HepG2 (cell line): ENCODE measurements at regions not wholly inside any gene's neighbourhood (a gene's known extent, or its start where the extent isn't known, plus 50 kb on each side); places are given as distances from the start of the nearest gene placed in this dataset.

ENCODE experiments used
- ATAC-seq: fragments of 200-7000 bp; cut with Tn5 transposase; 3 replicates; pipeline ENCODE4 v1.9.1; 2020; ENCODE audit warnings: mild to moderate bottlenecking, moderate library complexity
- BruUV-seq: library from RNA; stranded (reverse); fragments of 400-500 nt; replicated peaks from 2 replicates; lab custom pipeline; 2021; lab: Mats Ljungman, UMichigan
- CTCF ChIA-PET: fragments of 300-600 bp; formaldehyde crosslinking; extraction: SDS; loops from one replicate; lab custom pipeline; 2021; ENCODE audit warnings: low total read pairs, inconsistent platforms, low intra/inter-chr PET ratio; lab: Yijun Ruan, JAX
- POLR2A ChIA-PET: fragments of 350-600 bp; sonication (Branson Sonifier 250); formaldehyde crosslinking; loops from one replicate; lab custom pipeline; 2020; ENCODE audit warnings: antibody characterized with exemption, inconsistent platforms; lab: Yijun Ruan, JAX
- DNase-seq: peaks from one replicate; pipeline ENCODE4 v3.0.0-alpha.2; 2015; ENCODE audit warnings: low spot score
- FAIRE-seq: peaks from 3 replicates; lab custom pipeline; 2011; peaks lifted over from hg19 to GRCh38; lab: Jason Lieb, UNC
- H2AFZ ChIP-seq: one replicate; pipeline ENCODE4 v1.6.1; 2011; ENCODE audit warnings: low read length, inconsistent platforms
- H3K27ac ChIP-seq: fragments of 300-600 bp; 3 replicates; pipeline ENCODE4 v1.8.0; 2011; ENCODE audit warnings: mixed run types, mild to moderate bottlenecking, mixed read lengths, low read length, inconsistent platforms; ENCODE audit not compliant: insufficient read depth; ENCODE audit errors: extremely low read length
- H3K27me3 ChIP-seq, 2 experiments: fragments of 200-600 bp in 1 of 2; 2 replicates in 1 of 2; 3 replicates in 1 of 2; pipeline versions ENCODE4 v1.6.0 to v1.8.0; 2011; ENCODE audit warnings: low read length in 2 of 2, mild to moderate bottlenecking in 2 of 2, moderate library complexity in 2 of 2, inconsistent platforms in 1 of 2; ENCODE audit not compliant: insufficient read depth in 2 of 2, control insufficient read depth in 1 of 2
- H3K36me3 ChIP-seq, 2 experiments: fragments of 200-600 bp in 1 of 2; replicated peaks in 1 of 2; 2 replicates in 1 of 2; 3 replicates in 1 of 2; pipeline versions ENCODE4 v1.5.1 to v1.8.0; 2011; ENCODE audit warnings: low read length in 2 of 2, inconsistent platforms in 1 of 2; ENCODE audit not compliant: insufficient read depth in 2 of 2, control insufficient read depth in 1 of 2
- H3K4me1 ChIP-seq: 2 replicates; pipeline ENCODE4 v1.5.1; 2012; ENCODE audit warnings: low read length, inconsistent platforms; ENCODE audit not compliant: insufficient read depth
- H3K4me2 ChIP-seq: 2 replicates; pipeline ENCODE4 v1.6.0; 2011; ENCODE audit warnings: low read depth, low read length, inconsistent platforms
- H3K4me3 ChIP-seq, 3 experiments: fragments of 200-600 bp in 1 of 3; sonication (generic), shearing (Covaris generic) in 1 of 3; replicated peaks in 1 of 3; 2 replicates each; pipeline ENCODE4 v1.5.1; 2011 to 2016; ENCODE audit warnings: low read length in 3 of 3, inconsistent platforms in 2 of 3, low read depth in 2 of 3, mild to moderate bottlenecking in 2 of 3, control low read depth in 1 of 3, mixed read lengths in 1 of 3; ENCODE audit not compliant: insufficient read depth in 1 of 3
- H3K79me2 ChIP-seq: one replicate; pipeline ENCODE4 v1.6.1; 2011; ENCODE audit warnings: low read length, inconsistent platforms; ENCODE audit not compliant: insufficient read depth
- H3K9ac ChIP-seq: 2 replicates; pipeline ENCODE4 v1.6.0; 2011; ENCODE audit warnings: mild to moderate bottlenecking, low read depth, low read length, inconsistent platforms; ENCODE audit not compliant: insufficient read depth
- H3K9me3 ChIP-seq: 2 replicates; pipeline ENCODE4 v1.5.1; 2012; ENCODE audit warnings: mild to moderate bottlenecking, low read length
- H4K20me1 ChIP-seq: 2 replicates; pipeline ENCODE4 v1.6.0; 2011; ENCODE audit warnings: inconsistent platforms, mild to moderate bottlenecking, low read length, moderate library complexity; ENCODE audit not compliant: insufficient read depth
- IRX3 ChIP-seq: sonication (generic); formaldehyde crosslinking; IDR thresholded peaks from 2 replicates; pipeline ENCODE4 v1.8.1; 2023; ENCODE audit warnings: mild to moderate bottlenecking, low read depth, missing genetic modification reagents, borderline replicate concordance
- NCOA5 ChIP-seq: sonication (generic); formaldehyde crosslinking; IDR thresholded peaks from 2 replicates; pipeline ENCODE4 v1.4.0; 2020; ENCODE audit warnings: missing genetic modification reagents
- RFXANK ChIP-seq: IDR thresholded peaks from 2 replicates; pipeline ENCODE4 v1.6.1; 2016
- ZNF530 ChIP-seq: sonication (generic); formaldehyde crosslinking; IDR thresholded peaks from 2 replicates; pipeline ENCODE4 v1.5.0; 2020; ENCODE audit warnings: low read depth, mild to moderate bottlenecking, missing genetic modification reagents
- WGBS: methylation state at CpG from one replicate; pipeline ENCODE4 v1.1.6; 2017; ENCODE audit warnings: low lambda C conversion rate; 5-methylcytosine and 5-hydroxymethylcytosine counted together
- in situ Hi-C: cut with HindIII; loops from 2 replicates; pipeline ENCODE4 v1.10.0; 2017; ENCODE audit warnings: low pct_unique_long_range_greater_than_20kb; ENCODE audit not compliant: extremely low pct_ligation_motif_present
- intact Hi-C: fragments of 100-400 bp; cut with micrococcal nuclease; formaldehyde crosslinking; loops from one replicate; pipeline ENCODE4 v1.10.0; 2022; ENCODE audit not compliant: unreplicated experiment
- TF ChIP-seq, protein P1 (sequence below): sonication (generic); formaldehyde crosslinking; IDR thresholded peaks from 2 replicates; pipeline ENCODE4 v1.4.0; 2020; ENCODE audit warnings: missing genetic modification reagents
- TF ChIP-seq, protein P2 (sequence below): sonication (generic); formaldehyde crosslinking; IDR thresholded peaks from 2 replicates; pipeline ENCODE4 v1.5.0; 2020; ENCODE audit warnings: missing genetic modification reagents
- TF ChIP-seq, protein P3 (sequence below): sonication (generic); formaldehyde crosslinking; IDR thresholded peaks from 2 replicates; pipeline ENCODE4 v1.9.0; 2021; ENCODE audit warnings: missing genetic modification reagents, mild to moderate bottlenecking, borderline replicate concordance
- TF ChIP-seq, protein P4 (sequence below): sonication (generic); formaldehyde crosslinking; IDR thresholded peaks from 2 replicates; pipeline ENCODE4 v1.5.1; 2020; ENCODE audit warnings: missing genetic modification reagents, mild to moderate bottlenecking, borderline replicate concordance

DNA sequence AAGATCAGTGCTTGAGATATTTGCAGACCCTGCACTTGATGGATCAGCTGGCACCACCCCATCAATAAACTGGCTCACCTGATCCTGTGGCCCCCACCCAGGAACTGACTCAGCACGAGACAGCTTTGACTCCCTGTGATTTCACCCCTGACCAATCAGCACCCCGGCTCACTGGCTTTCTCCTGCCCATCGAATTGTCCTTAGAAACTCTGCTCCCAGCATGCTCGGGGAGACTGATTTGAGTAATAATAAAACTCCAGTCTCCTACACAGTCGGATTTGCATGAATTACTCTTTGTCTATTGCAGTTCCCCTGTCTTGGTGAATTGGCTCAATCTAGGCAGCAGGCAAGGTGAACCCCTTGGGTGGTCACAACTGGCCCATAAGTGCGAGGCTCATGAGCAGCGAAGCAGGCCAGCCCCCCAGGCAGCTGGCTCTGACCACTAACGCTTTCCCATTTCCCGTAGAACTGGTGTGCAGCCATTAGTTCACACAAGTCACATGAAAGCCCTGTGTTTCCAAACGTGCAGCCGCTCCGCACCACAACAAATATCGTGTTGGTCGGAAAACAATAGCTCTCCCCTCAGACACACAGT is 79.6 kb downstream of the RSPH3 start:
- no peak for DNase-seq
- no peaks in the 10 kb centered on the region for H3K9me3 ChIP-seq
- ATAC-seq, result no peak
- intact Hi-C loops (no loop called here), in situ Hi-C loops (no loop called here)
- H3K4me1 ChIP-seq, result peaks cover 12% of the 10 kb centered on the region
- no peak for FAIRE-seq
- H3K9ac ChIP-seq, result no peak overlapping the region
- BruUV-seq, result no TSS peak
- H4K20me1 ChIP-seq, result no peaks in the 10 kb centered on the region
- no peak overlapping the region for H3K27ac ChIP-seq
- no peak overlapping the region for H2AFZ ChIP-seq
- no peaks in the 10 kb centered on the region for H3K36me3 ChIP-seq
- ChIA-PET POLR2A (no interaction called here), CTCF (no interaction called here)
- H3K4me3 ChIP-seq, result no peak overlapping the region
- H3K79me2 ChIP-seq, result no peaks in the 10 kb centered on the region
- no peaks in the 10 kb centered on the region for H3K27me3 ChIP-seq
- 66% methylated on average over 14 of the region's 14 CpGs for WGBS
- H3K4me2 ChIP-seq, result no peak overlapping the region
- TF ChIP-seq, protein P1, sequence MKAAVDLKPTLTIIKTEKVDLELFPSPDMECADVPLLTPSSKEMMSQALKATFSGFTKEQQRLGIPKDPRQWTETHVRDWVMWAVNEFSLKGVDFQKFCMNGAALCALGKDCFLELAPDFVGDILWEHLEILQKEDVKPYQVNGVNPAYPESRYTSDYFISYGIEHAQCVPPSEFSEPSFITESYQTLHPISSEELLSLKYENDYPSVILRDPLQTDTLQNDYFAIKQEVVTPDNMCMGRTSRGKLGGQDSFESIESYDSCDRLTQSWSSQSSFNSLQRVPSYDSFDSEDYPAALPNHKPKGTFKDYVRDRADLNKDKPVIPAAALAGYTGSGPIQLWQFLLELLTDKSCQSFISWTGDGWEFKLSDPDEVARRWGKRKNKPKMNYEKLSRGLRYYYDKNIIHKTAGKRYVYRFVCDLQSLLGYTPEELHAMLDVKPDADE (CRISPR knock-in tag), result no peak
- TF ChIP-seq IRX3 (CRISPR knock-in tag), result no peak
- TF ChIP-seq, protein P2, sequence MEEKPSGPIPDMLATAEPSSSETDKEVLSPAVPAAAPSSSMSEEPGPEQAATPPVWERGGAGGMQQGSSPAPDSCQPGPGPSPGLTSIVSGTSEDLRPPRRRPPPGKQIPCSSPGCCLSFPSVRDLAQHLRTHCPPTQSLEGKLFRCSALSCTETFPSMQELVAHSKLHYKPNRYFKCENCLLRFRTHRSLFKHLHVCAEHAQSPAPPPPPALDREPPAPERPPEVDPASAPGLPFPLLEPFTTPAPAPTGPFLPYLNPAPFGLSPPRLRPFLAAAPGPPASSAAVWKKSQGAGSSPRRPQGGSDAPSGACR (CRISPR knock-in tag), result no peak
- TF ChIP-seq, protein P3, sequence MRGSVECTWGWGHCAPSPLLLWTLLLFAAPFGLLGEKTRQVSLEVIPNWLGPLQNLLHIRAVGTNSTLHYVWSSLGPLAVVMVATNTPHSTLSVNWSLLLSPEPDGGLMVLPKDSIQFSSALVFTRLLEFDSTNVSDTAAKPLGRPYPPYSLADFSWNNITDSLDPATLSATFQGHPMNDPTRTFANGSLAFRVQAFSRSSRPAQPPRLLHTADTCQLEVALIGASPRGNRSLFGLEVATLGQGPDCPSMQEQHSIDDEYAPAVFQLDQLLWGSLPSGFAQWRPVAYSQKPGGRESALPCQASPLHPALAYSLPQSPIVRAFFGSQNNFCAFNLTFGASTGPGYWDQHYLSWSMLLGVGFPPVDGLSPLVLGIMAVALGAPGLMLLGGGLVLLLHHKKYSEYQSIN (CRISPR knock-in tag), result no peak
- TF ChIP-seq RFXANK (CRISPR knock-in tag), result no peak
- no peak for TF ChIP-seq ZNF530 (CRISPR knock-in tag)
- no peak for TF ChIP-seq NCOA5 (CRISPR knock-in tag)
- TF ChIP-seq, protein P4, sequence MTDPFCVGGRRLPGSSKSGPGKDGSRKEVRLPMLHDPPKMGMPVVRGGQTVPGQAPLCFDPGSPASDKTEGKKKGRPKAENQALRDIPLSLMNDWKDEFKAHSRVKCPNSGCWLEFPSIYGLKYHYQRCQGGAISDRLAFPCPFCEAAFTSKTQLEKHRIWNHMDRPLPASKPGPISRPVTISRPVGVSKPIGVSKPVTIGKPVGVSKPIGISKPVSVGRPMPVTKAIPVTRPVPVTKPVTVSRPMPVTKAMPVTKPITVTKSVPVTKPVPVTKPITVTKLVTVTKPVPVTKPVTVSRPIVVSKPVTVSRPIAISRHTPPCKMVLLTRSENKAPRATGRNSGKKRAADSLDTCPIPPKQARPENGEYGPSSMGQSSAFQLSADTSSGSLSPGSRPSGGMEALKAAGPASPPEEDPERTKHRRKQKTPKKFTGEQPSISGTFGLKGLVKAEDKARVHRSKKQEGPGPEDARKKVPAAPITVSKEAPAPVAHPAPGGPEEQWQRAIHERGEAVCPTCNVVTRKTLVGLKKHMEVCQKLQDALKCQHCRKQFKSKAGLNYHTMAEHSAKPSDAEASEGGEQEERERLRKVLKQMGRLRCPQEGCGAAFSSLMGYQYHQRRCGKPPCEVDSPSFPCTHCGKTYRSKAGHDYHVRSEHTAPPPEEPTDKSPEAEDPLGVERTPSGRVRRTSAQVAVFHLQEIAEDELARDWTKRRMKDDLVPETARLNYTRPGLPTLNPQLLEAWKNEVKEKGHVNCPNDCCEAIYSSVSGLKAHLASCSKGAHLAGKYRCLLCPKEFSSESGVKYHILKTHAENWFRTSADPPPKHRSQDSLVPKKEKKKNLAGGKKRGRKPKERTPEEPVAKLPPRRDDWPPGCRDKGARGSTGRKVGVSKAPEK (CRISPR knock-in tag), result no peak
